Omental fat pad (tissue), 3 donors: ENCODE measurements at regions not wholly inside any gene's neighbourhood (a gene's known extent, or its start where the extent isn't known, plus 50 kb on each side); places are given as distances from the start of the nearest gene placed in this dataset.

Source experiments
- ATAC-seq: fragments of 150-250 bp; one replicate; pipeline ENCODE4 v1.9.1; 2016; ENCODE audit warnings: mild to moderate bottlenecking, moderate library complexity; ENCODE audit not compliant: low FRiP score
- DNase-seq: peaks from one replicate; pipeline ENCODE4 v3.0.0-alpha.2; 2019; ENCODE audit warnings: low spot score
- TF ChIP-seq, protein P1 (sequence below), 3 donors: fragments of 450-650 bp; IDR thresholded peaks; one replicate each; pipeline ENCODE4 v1.5.1; 2016 to 2017; ENCODE audit warnings: antibody characterized with exemption in 3 of 3, mild to moderate bottlenecking in 3 of 3, moderate library complexity in 2 of 3

DNA sequence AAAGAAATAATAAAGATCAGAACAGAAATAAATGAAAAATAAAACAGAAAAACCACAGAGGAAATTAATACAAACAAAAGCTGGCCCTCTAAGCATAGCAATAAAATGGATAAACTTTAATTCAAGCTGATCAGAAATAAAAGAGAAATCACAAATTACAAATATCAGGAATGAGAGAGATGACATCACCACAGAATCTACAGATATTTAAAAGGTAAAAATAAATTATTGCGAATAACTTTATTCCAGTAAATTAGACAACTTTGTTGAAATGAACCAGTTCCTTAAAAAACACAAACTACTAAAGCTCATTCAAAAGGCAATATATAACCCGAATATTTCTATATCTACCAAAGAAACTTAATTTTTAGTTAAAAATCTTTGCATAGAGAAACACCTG lies 131.7 kb downstream of the PPP1R3A start:
- ATAC-seq (no peak), DNase-seq (no peak)
- TF ChIP-seq, protein P1, sequence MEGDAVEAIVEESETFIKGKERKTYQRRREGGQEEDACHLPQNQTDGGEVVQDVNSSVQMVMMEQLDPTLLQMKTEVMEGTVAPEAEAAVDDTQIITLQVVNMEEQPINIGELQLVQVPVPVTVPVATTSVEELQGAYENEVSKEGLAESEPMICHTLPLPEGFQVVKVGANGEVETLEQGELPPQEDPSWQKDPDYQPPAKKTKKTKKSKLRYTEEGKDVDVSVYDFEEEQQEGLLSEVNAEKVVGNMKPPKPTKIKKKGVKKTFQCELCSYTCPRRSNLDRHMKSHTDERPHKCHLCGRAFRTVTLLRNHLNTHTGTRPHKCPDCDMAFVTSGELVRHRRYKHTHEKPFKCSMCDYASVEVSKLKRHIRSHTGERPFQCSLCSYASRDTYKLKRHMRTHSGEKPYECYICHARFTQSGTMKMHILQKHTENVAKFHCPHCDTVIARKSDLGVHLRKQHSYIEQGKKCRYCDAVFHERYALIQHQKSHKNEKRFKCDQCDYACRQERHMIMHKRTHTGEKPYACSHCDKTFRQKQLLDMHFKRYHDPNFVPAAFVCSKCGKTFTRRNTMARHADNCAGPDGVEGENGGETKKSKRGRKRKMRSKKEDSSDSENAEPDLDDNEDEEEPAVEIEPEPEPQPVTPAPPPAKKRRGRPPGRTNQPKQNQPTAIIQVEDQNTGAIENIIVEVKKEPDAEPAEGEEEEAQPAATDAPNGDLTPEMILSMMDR (IDR thresholded peaks at IDR 0.05) = no peak

DNA sequence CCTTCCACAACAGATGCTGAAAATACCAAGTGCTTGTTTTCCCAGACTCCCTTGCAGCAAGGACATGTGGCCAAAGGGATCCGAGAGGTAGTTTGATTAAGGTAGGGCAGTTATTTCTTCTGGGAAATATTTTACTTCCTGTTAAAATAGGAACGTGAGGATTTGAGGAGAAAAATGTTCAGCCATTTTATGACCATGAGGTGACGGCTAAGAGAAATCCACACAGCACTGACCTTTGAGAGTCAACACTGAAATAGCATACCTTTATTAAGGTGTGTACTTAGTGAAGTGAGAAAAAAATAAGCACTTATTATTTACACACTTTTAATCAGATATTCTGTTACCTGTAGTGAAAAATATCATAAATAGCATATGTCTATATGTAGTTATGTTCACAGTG lies 133.9 kb downstream of the PPP1R3A start:
- TF ChIP-seq, protein P1 (IDR thresholded peaks at IDR 0.05) = no peak
- no peak for DNase-seq
- no peak for ATAC-seq

DNA sequence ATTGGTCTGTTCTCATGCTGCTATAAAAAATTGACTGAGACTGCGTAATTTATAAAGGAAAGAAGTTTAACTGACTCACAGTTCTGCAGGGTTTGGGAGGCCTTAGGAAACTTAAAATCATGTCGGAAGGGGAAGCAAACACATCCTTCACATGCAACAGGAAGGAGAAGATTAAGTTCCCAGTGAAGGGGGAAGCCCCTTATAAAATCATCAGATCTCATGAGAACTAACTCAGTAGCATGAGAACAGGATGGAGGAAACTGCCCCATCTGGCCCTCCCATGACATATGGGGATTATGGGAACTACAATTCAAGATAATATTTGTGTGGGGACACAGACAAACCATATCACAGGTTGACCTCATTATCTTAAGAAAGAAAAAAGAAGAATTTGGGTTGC lies 134.5 kb downstream of the PPP1R3A start:
- DNase-seq = no peak
- TF ChIP-seq, protein P1 (IDR thresholded peaks at IDR 0.05) = no peak
- no peak for ATAC-seq

DNA sequence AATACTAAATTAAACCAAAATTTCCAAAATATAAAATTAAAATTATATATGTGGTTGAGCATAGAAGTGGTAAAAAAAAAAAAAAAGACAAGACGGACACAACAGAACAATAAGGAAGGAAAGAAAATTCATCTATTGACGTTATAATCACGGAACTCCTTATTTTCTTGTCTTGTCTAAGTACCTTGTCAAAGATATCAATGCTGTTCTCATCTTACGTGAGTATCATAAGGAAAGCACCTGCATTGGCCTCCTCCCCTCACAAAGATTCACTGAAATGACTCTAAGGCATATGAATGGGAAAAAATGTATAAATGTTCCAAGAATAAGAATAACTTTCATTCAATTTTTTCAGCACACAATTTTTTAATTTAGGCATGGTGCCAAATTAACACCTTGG lies 135.4 kb downstream of the PPP1R3A start:
- ATAC-seq (no peak), DNase-seq (no peak)
- TF ChIP-seq, protein P1 (IDR thresholded peaks at IDR 0.05) = no peak

DNA sequence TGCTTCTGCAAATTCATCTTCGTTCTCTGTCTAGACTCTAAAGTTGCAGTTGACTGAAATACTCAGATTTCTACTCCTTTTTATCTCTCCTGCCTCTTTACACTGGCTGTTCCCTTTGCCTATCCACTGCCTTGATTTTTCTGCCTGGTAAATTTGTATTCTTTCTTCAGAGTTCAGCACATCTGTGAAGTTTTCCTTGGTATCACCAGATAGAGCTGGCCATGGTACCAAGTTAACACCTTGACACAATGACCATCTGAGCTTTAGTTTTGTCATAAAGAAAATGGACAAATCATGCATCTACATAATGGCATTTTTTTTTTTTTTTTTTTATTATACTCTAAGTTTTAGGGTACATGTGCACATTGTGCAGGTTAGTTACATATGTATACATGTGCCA lies 143.0 kb downstream of the PPP1R3A start:
- DNase-seq (no peak), ATAC-seq (no peak)
- TF ChIP-seq, protein P1 (IDR thresholded peaks at IDR 0.05) = no peak

DNA sequence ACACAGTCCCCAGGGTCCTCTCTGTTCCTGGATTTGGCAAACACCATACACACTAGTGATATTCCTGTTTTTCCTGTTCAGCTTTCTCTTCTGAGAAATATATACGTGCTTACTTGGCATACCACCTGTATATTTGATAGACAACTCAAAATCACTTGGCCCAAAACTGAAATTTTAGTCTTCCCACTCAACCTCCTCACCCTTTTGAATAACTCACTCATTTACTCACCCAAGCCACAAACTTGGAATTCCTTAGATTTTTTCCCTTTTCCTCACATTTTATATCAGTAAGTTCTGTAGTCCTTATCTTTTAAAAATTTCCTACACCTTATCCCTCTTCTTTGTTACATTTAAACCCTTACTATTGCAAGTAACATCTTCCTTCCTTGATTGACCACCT lies 143.4 kb downstream of the PPP1R3A start:
- ATAC-seq (no peak), DNase-seq (no peak)
- TF ChIP-seq, protein P1 (IDR thresholded peaks at IDR 0.05) = no peak

DNA sequence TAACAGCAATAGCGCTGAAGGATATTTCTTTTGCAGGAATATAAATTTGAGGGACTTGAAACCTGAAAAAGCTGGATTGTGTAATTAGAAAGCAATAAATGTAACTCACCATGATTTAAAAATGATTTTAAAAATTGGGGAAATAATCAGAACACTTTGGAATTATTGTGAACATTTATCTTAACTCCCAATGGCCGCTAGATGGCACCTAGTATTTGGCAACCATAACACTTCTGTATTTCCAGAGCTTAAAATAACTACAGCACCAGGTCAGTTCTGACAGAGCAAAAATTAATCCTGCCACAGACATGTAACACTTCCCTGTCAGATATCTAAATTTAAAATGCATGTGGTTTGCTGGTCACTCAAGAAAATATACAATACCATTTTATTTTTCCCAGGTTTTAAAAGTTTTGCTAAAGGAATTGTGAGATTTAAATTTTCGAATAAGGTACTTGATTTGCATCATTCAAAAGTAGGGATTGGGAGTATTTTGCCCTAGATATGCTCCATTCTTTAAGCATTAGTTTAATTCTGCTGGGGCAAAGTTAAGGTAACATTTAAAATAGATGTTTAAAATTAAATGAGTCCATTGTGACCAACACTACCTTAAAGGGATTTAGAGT lies 144.5 kb downstream of the PPP1R3A start:
- DNase-seq (no peak), ATAC-seq (no peak)
- TF ChIP-seq, protein P1 (IDR thresholded peaks at IDR 0.05) = no peak
